OCI-LY1 (cell line): ENCODE measurements at regions not wholly inside any gene's neighbourhood (a gene's known extent, or its start where the extent isn't known, plus 50 kb on each side); places are given as distances from the start of the nearest gene placed in this dataset.

ENCODE experiments used
- H2AFZ ChIP-seq: fragments of 200-600 bp; sonication (generic), shearing (Covaris generic); 2 replicates; pipeline ENCODE4 v1.6.0; 2014; ENCODE audit warnings: antibody characterized with exemption, mild to moderate bottlenecking, low read length
- H3F3A ChIP-seq: fragments of 200-600 bp; sonication (generic), shearing (Covaris generic); 2 replicates; pipeline ENCODE4 v1.6.0; 2014; ENCODE audit warnings: mild to moderate bottlenecking, antibody characterized with exemption, low read length, moderate library complexity; ENCODE audit not compliant: insufficient read depth
- H3K27ac ChIP-seq: fragments of 200-600 bp; sonication (generic); 2 replicates; pipeline ENCODE4 v1.5.1; 2014; ENCODE audit warnings: low read length, mixed run types, mild to moderate bottlenecking, low read depth; ENCODE audit not compliant: poor library complexity, severe bottlenecking
- H3K27me3 ChIP-seq: fragments of 200-600 bp; sonication (generic); 2 replicates; pipeline ENCODE4 v1.6.0; 2014; ENCODE audit warnings: antibody characterized with exemption, mild to moderate bottlenecking, low read length, moderate library complexity; ENCODE audit not compliant: insufficient read depth
- H3K36me3 ChIP-seq: fragments of 200-600 bp; sonication (generic); 2 replicates; pipeline ENCODE4 v1.6.1; 2014; ENCODE audit warnings: mild to moderate bottlenecking, antibody characterized with exemption, low read length, moderate library complexity, mixed read lengths; ENCODE audit not compliant: insufficient read depth
- H3K4me1 ChIP-seq: fragments of 200-600 bp; sonication (generic); 2 replicates; pipeline ENCODE4 v1.5.1; 2014; ENCODE audit warnings: mild to moderate bottlenecking, low read length, moderate library complexity; ENCODE audit not compliant: insufficient read depth, severe bottlenecking
- H3K4me2 ChIP-seq: fragments of 200-600 bp; sonication (generic), shearing (Covaris generic); 2 replicates; pipeline ENCODE4 v1.6.1; 2014; ENCODE audit warnings: low read length
- H3K4me3 ChIP-seq: fragments of 200-600 bp; sonication (generic); 2 replicates; pipeline ENCODE4 v1.5.1; 2014; ENCODE audit warnings: low read length, low read depth, mild to moderate bottlenecking, mixed read lengths; ENCODE audit not compliant: poor library complexity, severe bottlenecking
- H3K79me2 ChIP-seq: fragments of 200-600 bp; shearing (Covaris generic); 2 replicates; pipeline ENCODE4 v1.6.1; 2016; ENCODE audit warnings: mixed run types, low read length, mixed read lengths; ENCODE audit not compliant: insufficient read depth
- H3K9ac ChIP-seq: fragments of 200-600 bp; sonication (generic), shearing (Covaris generic); 2 replicates; pipeline ENCODE4 v1.6.1; 2014; ENCODE audit warnings: mild to moderate bottlenecking, low read length, mixed read lengths
- H3K9me2 ChIP-seq: fragments of 200-600 bp; sonication (generic), shearing (Covaris generic); 2 replicates; pipeline ENCODE4 v1.6.1; 2014; ENCODE audit warnings: low read depth, mild to moderate bottlenecking, low read length, mixed read lengths
- H3K9me3 ChIP-seq: fragments of 200-600 bp; shearing (Covaris generic); 2 replicates; pipeline ENCODE4 v1.6.1; 2014; ENCODE audit warnings: low read length, mixed read lengths
- H4K20me1 ChIP-seq: fragments of 200-600 bp; sonication (generic), shearing (Covaris generic); 2 replicates; pipeline ENCODE4 v1.6.0; 2016; ENCODE audit warnings: mild to moderate bottlenecking, low read length; ENCODE audit not compliant: insufficient read depth
- EZH2 ChIP-seq: fragments of 200-600 bp; sonication (generic), shearing (Covaris generic); IDR thresholded peaks from 2 replicates; pipeline ENCODE4 v1.8.0; 2017; ENCODE audit warnings: borderline replicate concordance, mixed run types, mild to moderate bottlenecking, antibody characterized with exemption, low read length, moderate library complexity, mixed read lengths
- TF ChIP-seq, protein P1 (sequence below): fragments of 200-600 bp; sonication (generic), shearing (Covaris generic); IDR thresholded peaks from 2 replicates; pipeline ENCODE4 v1.5.1; 2017; ENCODE audit warnings: mild to moderate bottlenecking, antibody characterized with exemption, low read length, moderate library complexity, mixed read lengths

DNA sequence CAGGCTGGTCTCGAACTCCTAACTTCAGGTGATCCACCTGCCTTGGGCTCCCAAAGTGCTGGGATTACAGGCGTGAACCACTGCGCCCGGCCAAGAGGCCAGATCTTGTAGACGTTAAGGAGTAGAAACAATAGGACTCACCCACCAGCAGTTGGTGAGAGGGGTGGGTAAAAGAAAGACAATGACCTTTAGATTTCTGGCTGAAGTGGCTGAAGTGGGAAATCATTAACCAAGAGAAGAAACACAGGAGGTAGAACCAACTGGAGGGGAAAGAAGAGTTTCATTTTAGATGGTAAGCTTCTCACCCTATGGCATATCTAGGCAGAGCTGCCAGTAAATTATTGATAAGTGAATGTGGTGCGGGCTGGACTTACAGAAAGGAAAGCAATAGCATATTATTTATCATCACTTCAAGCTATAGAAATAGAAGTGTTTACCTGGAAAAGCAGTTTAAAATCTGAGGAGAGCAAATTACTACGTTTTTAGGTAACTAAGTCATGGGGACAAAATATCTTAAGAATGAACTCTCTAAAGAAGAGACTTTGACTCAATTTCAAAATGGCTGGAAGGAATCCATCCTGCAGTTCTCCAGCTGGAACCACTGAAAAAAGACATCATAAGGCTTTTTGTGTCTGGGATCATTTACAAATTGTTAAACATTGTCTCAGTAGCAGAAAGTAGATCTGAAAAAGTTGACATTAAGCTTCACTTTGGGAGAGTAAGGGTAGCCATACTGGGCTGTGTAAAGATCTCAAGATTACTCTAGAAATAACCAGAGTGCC lies 109.6 kb downstream of the ALDH8A1 start:
- no peaks in the 10 kb centered on the region for H3K36me3 ChIP-seq
- H3K27ac ChIP-seq = no peak overlapping the region
- TF ChIP-seq, protein P1, sequence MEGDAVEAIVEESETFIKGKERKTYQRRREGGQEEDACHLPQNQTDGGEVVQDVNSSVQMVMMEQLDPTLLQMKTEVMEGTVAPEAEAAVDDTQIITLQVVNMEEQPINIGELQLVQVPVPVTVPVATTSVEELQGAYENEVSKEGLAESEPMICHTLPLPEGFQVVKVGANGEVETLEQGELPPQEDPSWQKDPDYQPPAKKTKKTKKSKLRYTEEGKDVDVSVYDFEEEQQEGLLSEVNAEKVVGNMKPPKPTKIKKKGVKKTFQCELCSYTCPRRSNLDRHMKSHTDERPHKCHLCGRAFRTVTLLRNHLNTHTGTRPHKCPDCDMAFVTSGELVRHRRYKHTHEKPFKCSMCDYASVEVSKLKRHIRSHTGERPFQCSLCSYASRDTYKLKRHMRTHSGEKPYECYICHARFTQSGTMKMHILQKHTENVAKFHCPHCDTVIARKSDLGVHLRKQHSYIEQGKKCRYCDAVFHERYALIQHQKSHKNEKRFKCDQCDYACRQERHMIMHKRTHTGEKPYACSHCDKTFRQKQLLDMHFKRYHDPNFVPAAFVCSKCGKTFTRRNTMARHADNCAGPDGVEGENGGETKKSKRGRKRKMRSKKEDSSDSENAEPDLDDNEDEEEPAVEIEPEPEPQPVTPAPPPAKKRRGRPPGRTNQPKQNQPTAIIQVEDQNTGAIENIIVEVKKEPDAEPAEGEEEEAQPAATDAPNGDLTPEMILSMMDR = no peak
- H3K27me3 ChIP-seq = no peaks in the 10 kb centered on the region
- no peaks in the 10 kb centered on the region for H3K9me2 ChIP-seq
- H3K4me3 ChIP-seq = no peak overlapping the region
- no peaks in the 10 kb centered on the region for H3K9me3 ChIP-seq
- no peaks in the 10 kb centered on the region for H3F3A ChIP-seq
- H4K20me1 ChIP-seq = no peaks in the 10 kb centered on the region
- no peaks in the 10 kb centered on the region for H3K4me1 ChIP-seq
- no peak overlapping the region for H3K9ac ChIP-seq
- no peak overlapping the region for H2AFZ ChIP-seq
- H3K4me2 ChIP-seq = no peak overlapping the region
- H3K79me2 ChIP-seq = no peaks in the 10 kb centered on the region

DNA sequence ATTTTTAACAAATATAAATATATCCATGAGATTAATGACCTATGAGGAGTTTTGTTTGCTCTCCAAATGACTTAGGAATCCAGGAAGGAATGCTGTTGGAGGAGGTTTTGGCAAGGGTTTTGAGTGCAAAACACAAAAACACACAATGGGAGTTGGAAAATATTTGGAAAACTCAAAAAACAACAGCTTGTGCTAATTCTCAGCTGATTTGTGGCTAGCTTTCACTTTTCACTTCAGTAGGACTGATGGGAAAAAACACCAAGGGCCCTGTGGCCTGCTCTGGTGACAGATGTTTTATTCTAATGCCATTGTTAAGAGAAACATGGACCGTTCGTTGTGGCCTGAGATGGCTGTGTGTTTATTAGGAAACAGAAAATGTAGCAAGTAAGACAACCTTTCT lies 113.9 kb downstream of the ALDH8A1 start:
- no peaks in the 10 kb centered on the region for H3K79me2 ChIP-seq
- no peaks in the 10 kb centered on the region for H3K27me3 ChIP-seq
- no peak overlapping the region for H2AFZ ChIP-seq
- no peak overlapping the region for H3K27ac ChIP-seq
- no peaks in the 10 kb centered on the region for H3F3A ChIP-seq
- TF ChIP-seq, protein P1 = no peak
- TF ChIP-seq EZH2 = no peak
- H3K9ac ChIP-seq = no peak overlapping the region
- H3K4me3 ChIP-seq = no peak overlapping the region
- H3K9me2 ChIP-seq = no peaks in the 10 kb centered on the region
- no peaks in the 10 kb centered on the region for H3K9me3 ChIP-seq
- no peaks in the 10 kb centered on the region for H4K20me1 ChIP-seq
- H3K4me2 ChIP-seq = no peak overlapping the region
- no peaks in the 10 kb centered on the region for H3K4me1 ChIP-seq
- H3K36me3 ChIP-seq = no peaks in the 10 kb centered on the region

DNA sequence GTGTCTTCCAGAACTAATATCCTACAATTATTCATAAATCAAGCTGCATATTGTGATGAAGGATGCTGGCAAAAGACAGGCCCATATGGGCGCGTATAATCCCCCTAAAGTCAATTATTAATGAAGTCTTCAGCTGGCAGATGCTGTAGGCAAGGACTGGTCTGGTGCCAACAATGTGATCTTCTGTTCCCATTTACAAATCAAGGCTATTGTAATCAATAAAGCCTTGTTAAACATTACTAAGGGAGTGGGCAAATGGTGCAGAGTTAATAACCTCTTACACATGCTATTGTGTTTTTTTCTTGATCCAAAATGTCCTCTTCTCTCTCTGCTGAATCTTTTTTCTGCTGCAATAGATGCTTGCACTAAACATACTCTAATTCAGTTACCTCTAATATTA lies 119.0 kb downstream of the ALDH8A1 start:
- Histone ChIP-seq H3K4me1 (no peaks in the 10 kb centered on the region), H4K20me1 (no peaks in the 10 kb centered on the region), H3K9me3 (no peaks in the 10 kb centered on the region), H2AFZ (no peak overlapping the region), H3K9ac (no peak overlapping the region), H3K36me3 (no peaks in the 10 kb centered on the region), H3K4me3 (no peak overlapping the region), H3K27ac (no peak overlapping the region), H3F3A (no peaks in the 10 kb centered on the region), H3K27me3 (no peaks in the 10 kb centered on the region), H3K4me2 (no peak overlapping the region), H3K9me2 (no peaks in the 10 kb centered on the region), H3K79me2 (no peaks in the 10 kb centered on the region)
- TF ChIP-seq, protein P1 = no peak
- no peak for TF ChIP-seq EZH2
